Mucosa of gallbladder (tissue), 1 donor: ENCODE measurements at regions not wholly inside any gene's neighbourhood (a gene's known extent, or its start where the extent isn't known, plus 50 kb on each side); places are given as distances from the start of the nearest gene placed in this dataset.
A peak's percentile ranks its signal among the peaks of the same experiment; 100 is the strongest.
"Not testable (repeated sequence)": the region's sequence is repeated elsewhere in the genome, so short reads cannot be mapped to it uniquely, and the experiment has no call there.

Source experiments
- DNase-seq: peaks from one replicate; pipeline ENCODE4 v3.0.0-alpha.2; 2020; ENCODE audit warnings: low spot score
- donor health status: DM: no; HTN: no; CAD: no.

- DNase-seq, result no peak
Observed at GRCh38 chrX:25503826-25504225, 488.1 kb upstream of the ARX start.

DNA sequence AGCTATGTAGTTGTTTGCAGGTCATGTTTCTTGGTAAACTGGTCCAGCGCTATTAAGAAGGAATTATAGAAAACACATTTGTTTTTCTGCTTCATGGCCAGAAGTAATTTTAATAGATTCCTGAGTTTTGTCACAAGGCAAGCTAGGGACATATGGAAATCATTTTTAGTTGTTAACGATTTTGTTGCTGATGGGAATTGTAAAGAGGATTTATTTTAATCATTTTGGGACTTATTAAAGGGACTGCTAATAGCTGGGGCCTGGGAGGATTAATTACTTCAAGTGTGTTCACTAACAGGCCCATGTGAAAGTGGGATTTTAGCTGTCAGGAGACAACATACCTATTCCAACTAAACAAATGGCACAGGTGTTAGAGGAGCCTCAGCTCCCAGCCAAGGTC lies 492.0 kb upstream of the ARX start:
- DNase-seq, result no peak

DNA sequence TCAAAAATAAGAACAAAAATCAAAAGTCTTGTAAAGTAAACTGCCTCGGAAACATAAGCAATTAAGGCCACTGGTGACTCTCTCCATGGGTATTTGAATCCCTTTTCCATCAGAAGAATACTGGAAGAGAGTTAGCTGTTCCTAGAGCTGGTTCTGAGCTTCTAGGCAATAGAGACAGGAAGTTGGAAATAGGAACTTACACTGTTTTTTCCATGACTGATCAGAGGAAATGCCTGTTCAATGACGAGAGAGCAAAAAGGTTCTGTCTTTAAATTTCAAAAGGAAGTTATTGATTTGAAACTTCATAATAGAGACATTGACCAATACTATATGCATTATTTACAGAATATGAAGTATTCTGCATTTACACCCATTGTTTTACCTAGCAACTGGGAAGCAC lies 503.5 kb upstream of the ARX start:
- no peak for DNase-seq

GRCh38 chrX:25522443-25523010 lies 506.8 kb upstream of the ARX start:
- not testable (repeated sequence) for DNase-seq

- DNase-seq, result peak; percentile 36
Observed at GRCh38 chrX:25523574-25524540, 508.1 kb upstream of the ARX start.

- DNase-seq, result no peak
Observed at GRCh38 chrX:25527156-25527555, 511.4 kb upstream of the ARX start.

GRCh38 chrX:25527596-25527995 lies 511.8 kb upstream of the ARX start:
- no peak for DNase-seq

- DNase-seq, result no peak
Observed at GRCh38 chrX:25531096-25531495, 515.3 kb upstream of the ARX start.

DNA sequence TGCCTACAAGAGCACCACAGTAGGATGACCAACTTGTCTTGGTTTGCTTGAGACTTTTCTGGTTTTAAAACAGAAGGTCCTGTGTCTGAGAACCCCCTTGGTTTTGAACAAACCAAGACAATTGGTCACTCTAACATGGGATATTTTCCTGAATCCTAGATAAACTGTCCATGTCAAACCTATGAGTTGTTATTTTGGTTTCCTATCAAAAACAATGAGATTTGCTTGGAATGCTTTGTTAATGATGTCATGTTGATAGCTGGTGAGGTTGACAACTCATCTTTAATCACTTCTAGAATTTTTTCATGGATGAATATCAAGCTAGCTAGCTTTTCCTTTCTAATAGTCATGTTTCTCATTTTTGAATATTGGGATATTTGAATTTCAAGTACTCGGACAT lies 518.3 kb upstream of the ARX start:
- DNase-seq, result no peak

DNA sequence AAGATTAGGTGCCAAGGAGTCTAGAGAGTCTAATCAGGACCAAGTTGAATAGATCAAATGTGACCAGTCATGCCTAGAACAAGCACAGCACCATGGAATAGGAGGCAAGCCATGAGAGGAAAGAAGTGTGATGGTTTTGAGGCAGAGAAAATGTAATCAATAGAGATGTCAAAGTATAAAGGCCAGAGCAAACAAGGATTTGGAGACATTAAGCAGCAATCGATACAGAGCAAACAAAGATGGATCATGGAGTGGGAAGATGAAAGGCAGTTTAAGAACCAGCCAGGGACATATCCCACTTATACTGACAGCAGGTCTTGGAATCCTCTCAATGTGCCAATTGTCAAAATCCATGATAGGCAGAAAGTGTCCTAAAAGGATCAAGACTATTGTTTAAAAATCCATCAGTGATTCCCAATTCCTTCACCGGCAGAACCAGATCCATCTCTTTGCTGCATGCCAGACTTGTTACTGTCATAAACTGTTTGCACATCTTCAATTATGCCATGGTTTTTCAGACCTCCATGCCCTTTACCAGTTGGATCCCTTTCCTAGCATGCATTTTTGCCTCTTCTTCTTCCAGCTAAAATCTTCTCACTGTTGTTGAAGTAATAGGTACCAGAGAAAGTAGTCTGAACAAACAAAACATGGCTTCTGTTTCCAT lies 520.7 kb upstream of the ARX start:
- no peak for DNase-seq

DNA sequence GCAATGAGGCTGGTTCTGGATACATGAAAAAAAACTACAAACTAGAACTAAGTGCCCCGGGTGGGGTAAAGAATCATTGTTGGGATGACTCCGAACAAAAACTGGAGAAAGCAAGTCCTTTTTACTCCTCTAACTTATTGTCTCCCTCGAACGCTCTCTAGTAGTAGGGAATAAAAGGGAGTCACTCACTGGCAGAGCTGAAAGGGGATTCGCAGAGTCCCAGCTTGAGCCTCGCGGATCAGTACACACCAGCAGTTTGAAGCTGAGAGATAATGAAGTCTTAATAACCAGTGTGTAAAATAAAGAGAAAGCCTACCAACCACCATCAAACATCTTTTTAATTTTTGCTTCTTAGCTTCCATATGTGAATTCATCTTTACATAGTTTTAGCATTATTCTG lies 521.9 kb upstream of the ARX start:
- no peak for DNase-seq

- DNase-seq, result no peak
Observed at GRCh38 chrX:25544641-25545040, 528.9 kb upstream of the ARX start.

- DNase-seq, result no peak
Observed at GRCh38 chrX:25548811-25549210, 533.0 kb upstream of the ARX start.

GRCh38 chrX:25555521-25555920 lies 539.8 kb upstream of the ARX start:
- no peak for DNase-seq

DNA sequence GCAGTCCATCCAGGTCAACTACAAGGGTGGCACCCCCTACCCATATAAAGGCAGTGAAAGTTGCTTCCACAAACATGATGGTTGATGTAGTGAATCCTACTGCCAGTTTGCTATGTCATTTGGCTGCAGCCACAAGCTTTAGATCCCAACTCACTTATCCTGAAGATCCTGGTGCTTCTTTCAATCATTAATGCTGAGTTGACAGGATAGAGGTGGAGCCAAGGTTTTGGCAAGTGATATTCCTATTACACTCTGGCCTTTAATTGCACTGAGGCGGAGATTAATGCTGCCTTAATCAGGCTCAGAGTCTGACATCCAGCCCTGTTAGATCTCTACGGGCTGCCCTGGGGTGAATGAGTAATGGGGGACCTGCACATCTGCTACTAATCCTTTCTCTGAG lies 542.4 kb upstream of the ARX start:
- DNase-seq, result no peak

DNA sequence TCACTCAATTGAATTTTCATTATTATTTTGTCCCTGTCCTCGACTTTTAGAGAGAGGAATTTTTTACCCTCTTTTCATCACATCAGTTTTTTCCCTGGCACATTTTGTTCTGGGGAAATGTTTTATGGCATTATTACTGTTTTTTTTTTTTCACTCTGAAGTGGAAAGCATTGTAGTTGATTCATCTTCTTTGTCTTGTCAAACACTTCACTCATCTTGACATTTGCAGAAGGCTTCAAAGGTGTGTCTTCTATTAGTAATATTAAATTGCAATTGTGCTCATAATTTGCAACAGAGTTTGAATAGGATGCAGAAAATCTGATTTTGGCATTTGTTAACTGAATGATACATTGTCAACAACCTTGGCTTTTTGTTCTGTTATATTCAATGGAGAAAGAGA lies 545.4 kb upstream of the ARX start:
- no peak for DNase-seq

- no peak for DNase-seq
Observed at GRCh38 chrX:25573631-25574030, 557.9 kb upstream of the ARX start.

DNA sequence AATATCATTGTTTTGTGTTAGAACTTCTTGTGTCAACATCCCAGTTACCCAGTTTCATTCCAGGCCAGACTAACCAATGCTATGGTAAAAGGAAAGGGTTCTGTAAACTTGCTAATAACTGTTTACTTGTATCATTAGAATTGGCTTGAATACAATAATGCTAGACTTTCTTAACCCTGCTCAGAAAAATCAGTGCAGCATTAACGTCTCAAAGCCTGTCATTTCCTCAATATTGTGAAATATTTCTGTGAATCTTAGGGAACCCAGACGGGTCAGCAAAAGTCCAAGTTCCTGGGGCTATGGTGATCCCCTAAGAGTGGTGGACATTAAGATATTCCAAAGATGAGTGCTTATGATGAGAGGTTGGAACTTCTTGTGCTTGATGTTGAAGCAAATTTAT lies 541.2 kb upstream of the MAGEB18 start:
- no peak for DNase-seq

DNA sequence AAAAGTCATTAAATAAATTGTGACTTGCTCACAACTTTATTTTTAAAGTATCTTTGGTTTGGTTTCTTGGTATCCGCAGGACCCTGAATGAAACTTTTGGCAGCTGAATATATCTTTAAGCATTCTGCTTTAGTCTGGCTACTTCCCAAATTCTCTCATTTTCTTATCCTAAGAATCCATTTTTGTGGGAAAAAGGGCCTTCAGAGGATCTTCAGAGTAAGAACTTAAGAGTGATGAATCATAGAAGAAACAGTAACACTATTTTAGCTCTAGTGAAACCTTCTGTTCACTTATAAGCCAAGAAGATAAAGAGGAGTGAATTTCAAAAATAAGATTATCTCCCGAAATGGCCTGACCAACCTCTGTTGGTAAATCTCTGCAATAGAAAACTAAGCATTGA lies 540.6 kb upstream of the MAGEB18 start:
- no peak for DNase-seq

DNA sequence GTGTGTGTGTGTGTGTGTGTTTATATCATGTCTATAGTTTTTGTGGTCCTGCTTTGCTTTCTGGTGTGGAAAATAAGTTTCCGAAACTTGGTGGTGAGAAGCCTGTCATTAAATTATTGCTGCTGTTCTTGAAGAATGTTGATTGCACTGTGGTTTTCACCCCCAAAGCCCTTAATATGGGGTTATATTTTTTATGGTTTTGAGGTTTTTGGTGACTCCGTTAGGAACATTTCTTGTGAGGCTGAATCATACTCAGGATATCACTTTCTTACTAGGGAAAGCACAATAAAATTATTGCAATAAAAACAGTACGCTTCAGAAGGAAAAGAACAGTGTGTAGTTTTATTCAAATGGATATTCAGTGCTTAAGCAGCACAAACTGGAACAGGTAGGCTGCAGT lies 539.1 kb upstream of the MAGEB18 start:
- DNase-seq, result no peak

DNA sequence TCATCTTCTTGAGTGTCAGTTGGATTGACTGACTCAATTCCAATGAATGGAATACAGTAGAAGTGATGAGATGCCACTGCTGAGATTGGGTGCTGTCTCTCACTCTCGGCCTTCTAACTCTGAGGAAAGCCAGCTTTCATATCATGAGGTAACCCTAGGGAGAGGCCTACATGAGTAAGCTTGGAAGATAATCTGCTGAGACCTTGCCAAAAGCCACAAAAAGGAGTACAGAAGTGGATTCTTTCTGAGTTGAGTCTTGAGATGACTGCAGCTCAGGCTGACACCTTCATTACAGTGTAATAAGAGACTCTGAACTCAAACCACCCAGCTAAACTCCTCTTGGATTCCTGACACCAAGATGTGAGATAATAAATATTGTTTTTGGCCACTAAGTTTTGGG lies 537.4 kb upstream of the MAGEB18 start:
- DNase-seq, result no peak

GRCh38 chrX:25601323-25601722 lies 536.8 kb upstream of the MAGEB18 start:
- no peak for DNase-seq

DNA sequence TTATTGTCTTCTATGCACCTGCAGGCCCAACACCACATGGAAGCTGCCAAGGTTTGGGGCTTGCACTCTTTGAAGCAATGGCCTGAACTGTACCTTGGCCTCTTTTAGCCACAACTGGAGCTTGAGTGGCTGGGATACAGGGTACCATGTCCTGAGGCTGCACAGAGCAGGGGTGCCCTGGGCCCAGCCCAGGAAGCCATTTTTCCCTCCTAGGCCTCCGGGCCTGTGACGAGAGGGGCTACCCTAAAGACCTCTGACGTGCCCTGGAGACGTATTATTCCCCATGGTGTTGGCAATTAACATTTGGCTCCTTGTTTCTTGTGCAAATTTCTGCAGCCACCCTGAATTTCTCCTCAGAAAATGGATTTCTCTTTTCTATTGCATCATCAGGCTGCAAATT lies 519.9 kb upstream of the MAGEB18 start:
- no peak for DNase-seq
